ENCODE measurements at regions not wholly inside any gene's neighbourhood (a gene's known extent, or its start where the extent isn't known, plus 50 kb on each side); places are given as distances from the start of the nearest gene placed in this dataset.
A peak's percentile ranks its signal among the peaks of the same experiment; 100 is the strongest.

DNA sequence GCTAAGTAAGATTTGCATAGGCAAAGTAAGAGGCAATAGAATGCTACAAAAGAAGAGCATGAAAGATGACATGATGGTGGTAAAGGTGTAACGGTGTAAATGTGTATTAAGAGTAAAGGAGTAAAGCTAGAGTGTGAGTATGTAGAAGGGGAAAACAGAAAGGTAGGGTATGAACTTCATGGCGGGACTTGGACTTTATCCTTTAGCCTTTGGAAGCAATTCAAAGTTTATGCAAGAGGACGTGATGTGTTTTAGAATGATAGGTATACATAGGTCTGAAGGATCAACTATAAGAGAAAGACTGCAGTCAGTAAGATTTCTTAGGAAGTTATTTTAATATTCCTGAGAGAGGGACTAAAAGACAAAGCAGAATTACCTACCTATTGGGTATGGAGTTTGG is 358.0 kb upstream of the FAT3 start:
- DNase-seq (ENCODE audit: low spot score), result no peak

DNA sequence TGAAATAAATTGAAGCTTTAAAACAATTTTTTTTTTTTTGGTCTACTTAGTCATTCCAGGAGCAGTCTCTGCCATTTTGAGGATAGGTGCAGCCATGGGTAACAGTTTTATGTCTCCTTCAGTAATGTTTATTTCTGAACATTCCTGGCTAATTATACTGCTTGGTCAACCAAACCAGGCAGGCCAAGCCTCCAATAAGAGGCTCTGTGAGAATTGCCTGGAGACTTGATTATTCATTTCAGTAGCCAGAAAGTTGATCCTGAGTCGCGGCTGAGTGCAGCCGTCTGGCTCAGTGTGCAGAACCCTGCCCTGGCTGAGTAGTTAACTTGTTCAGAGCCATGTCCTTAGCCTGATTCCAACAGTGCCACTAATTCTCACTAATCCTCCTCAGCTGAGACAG is 364.0 kb upstream of the FAT3 start:
- DNase-seq (ENCODE audit: low spot score), result no peak

- no peak for DNase-seq (ENCODE audit: low spot score)
Measured at GRCh38 chr11:91859666-91860065, 365.0 kb upstream of the FAT3 start.

DNA sequence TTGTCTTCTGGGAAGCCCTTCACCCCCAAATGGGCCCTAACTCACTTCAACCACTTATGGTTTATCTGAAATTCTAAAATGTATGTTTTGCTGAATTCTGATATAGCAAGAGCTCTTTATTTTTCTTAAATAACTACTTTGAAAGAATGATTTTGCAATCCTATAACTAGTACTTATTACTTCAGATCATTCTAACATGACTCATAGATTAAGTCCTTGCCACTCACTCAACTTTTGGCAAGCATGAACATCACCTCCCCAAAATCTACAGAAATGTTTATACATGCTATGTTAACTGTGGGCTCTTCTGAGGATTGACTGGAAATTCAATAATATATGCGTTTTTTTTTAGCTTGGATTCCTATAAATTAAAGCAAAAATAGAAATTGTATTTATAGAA is 367.4 kb upstream of the FAT3 start:
- DNase-seq (ENCODE audit: low spot score), result no peak

DNA sequence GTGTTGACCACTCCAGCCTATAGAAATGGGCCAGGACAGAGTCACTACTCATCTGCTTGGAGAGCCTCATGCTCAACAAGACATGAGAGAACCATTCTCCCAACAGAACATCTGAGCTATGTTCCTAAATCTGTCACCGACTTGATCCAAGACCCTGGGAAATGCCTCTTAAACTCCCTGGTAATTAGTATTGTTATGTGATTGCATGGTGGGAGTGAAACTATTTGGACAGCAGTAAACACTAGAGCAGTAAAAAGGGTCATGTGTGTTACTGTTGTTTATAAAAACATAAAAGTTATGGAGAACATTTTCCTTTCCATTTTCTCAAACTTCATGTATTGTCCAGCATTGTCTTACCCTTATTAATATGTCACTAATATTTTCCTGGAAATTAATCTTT is 369.8 kb upstream of the FAT3 start:
- no peak for DNase-seq (ENCODE audit: low spot score)

GRCh38 chr11:91854171-91854570 is 370.4 kb upstream of the FAT3 start:
- DNase-seq (ENCODE audit: low spot score), result no peak

DNA sequence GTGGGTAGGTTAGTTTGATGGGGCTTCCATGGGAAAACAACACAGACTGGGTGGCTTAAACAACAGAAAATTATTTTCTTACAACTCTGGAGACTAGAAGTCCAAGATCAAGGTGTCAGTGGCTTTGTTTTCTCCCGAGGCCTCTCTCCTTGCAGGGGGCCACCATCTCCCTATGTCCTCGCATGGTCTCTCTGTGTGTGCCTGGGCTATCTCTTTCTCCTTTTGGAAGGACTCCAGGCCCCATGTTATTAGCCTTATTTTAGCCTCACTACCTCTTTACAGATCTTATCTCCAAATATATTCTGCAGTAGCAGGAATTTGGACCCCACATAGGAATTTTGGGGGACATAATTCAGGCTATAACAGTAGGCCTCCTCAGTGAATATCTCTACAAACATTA is 372.7 kb upstream of the FAT3 start:
- no peak for DNase-seq (ENCODE audit: low spot score)

DNA sequence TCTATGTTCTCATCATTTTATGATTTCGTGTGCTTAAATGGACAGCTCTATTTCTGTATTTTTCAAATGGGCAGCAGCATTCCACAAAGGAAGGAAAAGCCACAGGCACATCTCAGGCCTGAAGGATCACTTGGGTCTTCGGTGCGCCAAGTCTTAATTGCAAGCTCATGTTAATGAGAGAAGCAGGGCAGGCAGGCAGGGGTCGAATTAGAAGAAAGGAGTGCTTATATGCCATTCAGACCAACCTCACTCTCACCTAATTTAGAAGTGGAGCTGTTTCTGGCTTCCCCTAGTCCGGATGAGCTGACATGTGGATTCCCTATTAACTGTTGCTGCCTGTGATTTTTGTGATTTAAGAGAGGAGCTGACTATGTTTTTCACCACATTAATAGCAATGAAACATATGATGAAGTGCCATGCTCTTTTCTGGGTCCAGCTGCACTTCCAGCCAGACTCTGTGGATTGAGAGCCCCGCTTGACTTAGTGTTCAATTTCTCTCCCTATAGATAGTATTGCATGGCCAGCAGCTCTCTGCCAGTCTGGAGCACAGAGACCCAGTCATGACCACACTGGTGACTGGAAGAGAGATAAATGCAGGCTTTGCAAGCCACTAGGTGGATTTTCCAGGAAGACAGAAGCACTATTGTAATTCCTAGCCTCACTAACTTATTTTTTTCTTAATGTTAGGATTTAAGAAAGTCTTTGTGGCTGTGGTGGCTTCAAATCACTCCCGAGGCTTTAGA is 373.9 kb upstream of the FAT3 start:
- DNase-seq (ENCODE audit: low spot score), result no peak

DNA sequence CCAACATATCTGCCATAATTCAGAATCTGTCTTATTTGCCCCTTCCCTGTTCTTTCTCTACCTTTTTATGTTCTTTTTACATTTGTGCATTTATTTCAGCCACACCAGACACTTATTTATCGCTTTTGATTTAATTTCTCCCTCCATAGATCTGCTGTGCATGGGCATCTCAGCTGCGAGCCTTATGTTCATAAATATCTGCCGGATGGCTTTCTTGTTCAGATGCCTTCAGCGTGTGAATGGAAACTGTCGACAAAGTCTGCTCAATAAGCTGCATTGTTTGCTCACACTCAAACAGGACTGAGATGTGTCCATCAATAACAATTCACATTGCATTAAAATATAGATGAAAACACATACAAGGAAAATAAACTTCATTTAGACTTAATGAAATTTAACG is 374.6 kb upstream of the FAT3 start:
- no peak for DNase-seq (ENCODE audit: low spot score)

GRCh38 chr11:91846649-91847048 is 378.0 kb upstream of the FAT3 start:
- DNase-seq (ENCODE audit: low spot score), result no peak

GRCh38 chr11:91846002-91846401 is 378.6 kb upstream of the FAT3 start:
- DNase-seq (ENCODE audit: low spot score), result no peak

GRCh38 chr11:91840640-91841240 is 383.9 kb upstream of the FAT3 start:
- DNase-seq (ENCODE audit: low spot score), result no peak

- no peak for DNase-seq (ENCODE audit: low spot score)
Measured at GRCh38 chr11:91837411-91838330, 386.9 kb upstream of the FAT3 start.

- DNase-seq (ENCODE audit: low spot score), result no peak
Measured at GRCh38 chr11:91835051-91835560, 389.5 kb upstream of the FAT3 start.

- no peak for DNase-seq (ENCODE audit: low spot score)
Measured at GRCh38 chr11:91828901-91829300, 395.7 kb upstream of the FAT3 start.

GRCh38 chr11:91825777-91826176 is 398.8 kb upstream of the FAT3 start:
- DNase-seq (ENCODE audit: low spot score), result no peak

- DNase-seq (ENCODE audit: low spot score), result no peak
Measured at GRCh38 chr11:91823252-91823830, 401.3 kb upstream of the FAT3 start.

DNA sequence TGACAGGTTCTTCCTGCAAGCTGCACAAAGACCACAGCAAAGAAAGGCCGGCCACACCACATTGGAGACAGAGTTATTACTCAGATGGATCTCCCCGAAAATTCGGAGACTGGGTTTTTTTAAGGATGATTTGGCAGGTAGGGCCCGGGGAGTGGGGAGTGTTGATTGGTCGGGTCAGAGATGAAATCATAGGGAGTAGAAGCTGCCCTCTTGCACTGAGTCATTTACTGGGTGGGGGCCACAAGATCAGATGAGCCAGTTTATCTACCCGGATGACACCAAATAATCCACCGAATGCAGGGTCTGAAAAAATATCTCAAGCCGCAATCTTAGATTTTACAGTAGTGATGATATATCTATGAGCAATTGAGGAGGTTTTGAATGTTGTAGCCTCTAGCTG is 401.8 kb upstream of the FAT3 start:
- DNase-seq (ENCODE audit: low spot score), result no peak

DNA sequence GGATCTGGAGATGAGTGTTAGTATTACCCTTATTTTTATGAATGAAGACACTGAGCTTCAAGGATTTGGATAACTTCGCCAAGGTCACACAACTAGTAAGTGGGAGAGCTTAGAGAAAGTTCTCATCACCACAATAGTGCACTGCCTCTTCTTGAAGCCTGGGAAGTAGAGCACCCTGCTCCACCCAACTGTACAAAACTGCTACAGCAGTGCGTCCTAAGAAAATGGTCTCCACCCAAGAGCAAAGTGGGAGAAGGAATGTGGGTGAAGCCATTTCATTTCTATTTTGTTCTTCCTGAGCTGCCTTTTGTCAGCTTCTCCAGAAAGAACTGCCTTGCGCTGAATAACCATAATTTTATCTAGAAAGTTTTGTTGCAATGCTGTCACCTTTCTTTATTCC is 403.9 kb upstream of the FAT3 start:
- peak; percentile 23 for DNase-seq (ENCODE audit: low spot score)

DNA sequence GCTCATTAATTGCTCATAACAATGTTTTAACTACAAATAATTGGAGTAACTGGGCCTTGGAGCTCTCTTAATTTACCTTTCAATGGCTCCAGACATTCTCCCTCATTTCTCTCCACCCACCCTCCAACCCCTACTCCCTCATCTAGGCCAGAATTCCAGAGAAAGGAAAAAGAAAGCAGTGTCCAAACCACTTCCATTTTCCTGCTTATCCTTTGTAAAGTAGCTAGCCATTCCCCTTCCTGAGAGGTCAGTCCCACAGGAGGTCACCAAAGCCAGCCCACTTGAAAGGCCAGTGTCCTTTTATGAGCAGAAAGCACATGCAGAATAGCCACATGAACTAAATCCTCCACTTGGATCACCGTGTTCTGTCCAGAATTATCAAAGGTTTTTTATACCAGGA is 404.8 kb upstream of the FAT3 start:
- DNase-seq (ENCODE audit: low spot score), result no peak

- no peak for DNase-seq (ENCODE audit: low spot score)
Measured at GRCh38 chr11:91819195-91819594, 405.4 kb upstream of the FAT3 start.

- no peak for DNase-seq (ENCODE audit: low spot score)
Measured at GRCh38 chr11:91817996-91818395, 406.6 kb upstream of the FAT3 start.

Data from putamen (tissue), 1 donor.